ENCODE measurements at regions not wholly inside any gene's neighbourhood (a gene's known extent, or its start where the extent isn't known, plus 50 kb on each side); places are given as distances from the start of the nearest gene placed in this dataset.
"Not testable (repeated sequence)": the region's sequence is repeated elsewhere in the genome, so short reads cannot be mapped to it uniquely, and the experiment has no call there.

GRCh38 chr15:30721529-30721928 is 95.6 kb downstream of the ARHGAP11B start:
- intact Hi-C loops (cut with DNase I; ENCODE audit: low total_unique reads); H3K4me3 ChIP-seq; H3K4me1 ChIP-seq; H3K27me3 ChIP-seq; DNase-seq; H3K9me3 ChIP-seq; H3K27ac ChIP-seq; H3K36me3 ChIP-seq (ENCODE audit: low read depth, missing control alignments): not testable (repeated sequence)
- WGBS, 2 donors, result 59 to 61% methylated on average over 2 of the region's 2 CpGs

DNA sequence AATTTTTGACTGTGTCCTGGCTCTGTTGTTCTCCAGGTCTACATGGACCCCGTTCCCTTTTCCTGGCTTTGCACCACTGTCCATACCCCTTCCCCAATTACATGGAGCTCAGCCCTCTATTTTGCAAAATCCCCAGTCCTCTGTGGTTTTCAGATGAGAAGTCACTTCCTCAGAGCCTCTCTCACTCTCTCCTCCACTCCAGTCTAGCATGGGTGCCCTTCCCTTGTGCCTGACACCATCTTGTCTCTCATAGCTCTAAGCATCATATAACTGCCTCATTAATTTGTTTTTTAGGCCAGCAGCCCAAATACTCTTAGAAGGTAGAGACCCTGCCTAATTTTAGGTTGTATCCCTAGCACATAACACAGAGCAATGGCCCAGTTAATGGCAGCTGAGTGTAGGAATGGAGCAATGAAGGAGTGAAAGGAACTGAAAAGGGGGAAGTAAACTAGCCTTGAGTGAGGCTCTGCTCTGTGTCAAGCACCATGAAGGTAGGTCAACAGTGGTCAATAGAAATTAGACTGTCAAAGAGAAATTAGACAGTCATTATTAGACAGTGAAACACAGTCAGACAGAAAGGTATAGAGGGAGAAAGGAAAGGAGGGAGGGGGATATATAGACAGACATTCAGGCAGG is 97.7 kb downstream of the ARHGAP11B start:
- H3K9me3 ChIP-seq; H3K4me1 ChIP-seq; H3K4me3 ChIP-seq; DNase-seq; H3K36me3 ChIP-seq (ENCODE audit: low read depth, missing control alignments); H3K27me3 ChIP-seq; H3K27ac ChIP-seq; intact Hi-C loops (cut with DNase I; ENCODE audit: low total_unique reads): not testable (repeated sequence)
- WGBS, 2 donors, result 97 to 100% methylated on average over 1 of the region's 1 CpG

DNA sequence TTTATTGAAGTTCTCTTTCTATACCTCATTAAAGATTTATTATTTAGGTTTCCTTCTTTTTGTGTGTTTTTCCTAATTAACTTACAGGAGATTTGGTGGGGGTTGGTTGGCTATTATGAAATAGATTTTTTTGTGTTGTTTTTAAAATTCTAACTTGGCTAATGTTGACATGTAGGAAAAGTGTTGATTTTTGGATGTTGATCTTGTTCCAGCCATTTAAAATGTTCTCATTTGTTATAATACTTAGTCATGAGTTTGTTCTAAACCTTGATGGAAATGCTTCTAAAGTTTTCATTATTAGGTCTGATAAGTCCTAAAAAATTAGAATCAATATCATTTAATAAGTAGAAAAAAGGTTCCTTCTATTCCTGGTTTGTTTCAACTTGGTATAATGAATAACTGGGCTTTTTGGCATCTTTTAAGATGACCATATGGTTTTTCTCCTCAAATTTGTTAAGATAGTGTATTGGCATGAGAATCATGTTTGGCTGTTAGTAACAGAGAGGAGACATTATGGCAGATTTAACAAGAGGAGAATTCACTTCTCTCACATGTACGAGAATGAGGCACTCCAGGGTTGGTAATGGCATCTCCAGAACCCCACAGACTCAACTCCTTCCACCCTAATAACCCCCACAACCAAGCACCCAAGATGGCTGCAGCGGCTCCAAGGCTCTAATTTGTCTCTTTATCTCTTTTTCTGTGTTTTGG is 104.1 kb downstream of the ARHGAP11B start:
- WGBS, 2 donors, result 56 to 61% methylated on average over 2 of the region's 2 CpGs
- H3K9me3 ChIP-seq; H3K4me1 ChIP-seq; H3K4me3 ChIP-seq; DNase-seq; intact Hi-C loops (cut with DNase I; ENCODE audit: low total_unique reads); H3K27me3 ChIP-seq; H3K36me3 ChIP-seq (ENCODE audit: low read depth, missing control alignments); H3K27ac ChIP-seq: not testable (repeated sequence)

DNA sequence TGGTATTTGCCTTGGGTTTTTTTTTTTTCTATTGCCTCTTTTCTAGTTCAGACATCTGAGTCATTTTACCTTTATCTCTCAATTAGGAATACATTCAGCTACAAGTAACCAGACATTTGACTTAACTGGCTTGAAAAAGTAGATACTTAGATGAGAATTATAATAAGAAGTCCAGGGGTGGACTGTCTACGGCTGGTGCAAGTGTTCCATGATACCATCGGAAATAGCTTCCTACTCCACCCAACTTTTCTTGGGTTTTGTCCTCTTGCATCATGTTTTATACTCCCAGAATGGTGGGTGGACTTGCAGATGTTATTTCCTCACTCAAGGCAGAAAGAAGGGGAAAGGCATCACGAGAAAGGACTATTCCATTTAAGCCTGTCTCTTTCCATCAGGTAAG is 104.7 kb downstream of the ARHGAP11B start:
- H3K9me3 ChIP-seq; H3K4me3 ChIP-seq; H3K36me3 ChIP-seq (ENCODE audit: low read depth, missing control alignments); H3K4me1 ChIP-seq; intact Hi-C loops (cut with DNase I; ENCODE audit: low total_unique reads); DNase-seq; H3K27ac ChIP-seq; H3K27me3 ChIP-seq: not testable (repeated sequence)
- 73 to 88% methylated on average over 3 of the region's 3 CpGs for WGBS, 2 donors

DNA sequence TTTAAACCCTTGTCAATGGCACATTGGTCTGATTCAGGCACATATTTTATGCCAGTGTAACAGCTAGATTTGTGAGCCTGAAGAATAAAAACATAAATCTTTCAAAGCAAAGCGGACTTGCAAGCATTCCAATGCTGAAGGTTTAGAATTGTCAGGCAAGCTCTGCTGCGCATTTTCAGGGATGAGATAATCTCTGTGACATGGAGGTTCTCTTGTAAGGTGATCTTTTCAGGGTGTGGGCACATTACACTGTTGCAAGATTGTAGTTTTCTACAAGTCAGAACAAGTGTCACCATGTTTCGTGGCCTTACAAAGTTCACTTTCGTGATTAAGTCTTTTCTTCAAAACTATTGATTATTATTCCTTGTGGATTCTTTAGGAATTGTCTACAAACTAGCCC is 106.2 kb downstream of the ARHGAP11B start:
- intact Hi-C loops (cut with DNase I; ENCODE audit: low total_unique reads); H3K27ac ChIP-seq; DNase-seq; H3K27me3 ChIP-seq; H3K36me3 ChIP-seq (ENCODE audit: low read depth, missing control alignments); H3K9me3 ChIP-seq; H3K4me1 ChIP-seq; H3K4me3 ChIP-seq: not testable (repeated sequence)
- 95 to 97% methylated on average over 4 of the region's 4 CpGs for WGBS, 2 donors

GRCh38 chr15:30735884-30736564 is 110.1 kb downstream of the ARHGAP11B start:
- 79 to 90% methylated on average over 5 to 10 of the region's 10 CpGs for whole genome bisulfite sequencing, 2 donors
- DNase-seq; H3K9me3 ChIP-seq; H3K27me3 ChIP-seq; intact Hi-C loops (cut with DNase I; ENCODE audit: low total_unique reads); H3K4me1 ChIP-seq; H3K36me3 ChIP-seq (ENCODE audit: low read depth, missing control alignments); H3K27ac ChIP-seq; H3K4me3 ChIP-seq: not testable (repeated sequence)

- DNase-seq; H3K27ac ChIP-seq; H3K9me3 ChIP-seq; H3K4me3 ChIP-seq; H3K4me1 ChIP-seq; H3K27me3 ChIP-seq; H3K36me3 ChIP-seq (ENCODE audit: low read depth, missing control alignments); intact Hi-C loops (cut with DNase I; ENCODE audit: low total_unique reads): not testable (repeated sequence)
- 86 to 90% methylated on average over 3 of the region's 3 CpGs for WGBS, 2 donors
Measured at GRCh38 chr15:30742796-30743195, 116.9 kb downstream of the ARHGAP11B start.

- H3K9me3 ChIP-seq; H3K27ac ChIP-seq; H3K27me3 ChIP-seq; H3K36me3 ChIP-seq (ENCODE audit: low read depth, missing control alignments); DNase-seq; H3K4me3 ChIP-seq; H3K4me1 ChIP-seq; intact Hi-C loops (cut with DNase I; ENCODE audit: low total_unique reads): not testable (repeated sequence)
- 100% methylated on average over 1 of the region's 1 CpG; no CpG with 5 or more reads in 1 of the 2 donors for WGBS, 2 donors
Measured at GRCh38 chr15:30749048-30749447, 123.1 kb downstream of the ARHGAP11B start.
